Aorta (tissue), 5 donors: ENCODE measurements at regions not wholly inside any gene's neighbourhood (a gene's known extent, or its start where the extent isn't known, plus 50 kb on each side); places are given as distances from the start of the nearest gene placed in this dataset.

Experiments
- ATAC-seq: fragments of 200-7000 bp; cut with Tn5 transposase; one replicate; pipeline ENCODE4 v1.9.1; 2022; ENCODE audit warnings: moderate library complexity; ENCODE audit not compliant: low FRiP score
- DNase-seq, 2 donors: peaks; one replicate each; pipeline ENCODE4 v3.0.0-alpha.2; 2020
- H3K27ac ChIP-seq, 2 donors: one replicate each; pipeline ENCODE4 v1.5.1; 2013; ENCODE audit warnings: low read length in 2 of 2, mild to moderate bottlenecking in 2 of 2, moderate library complexity in 2 of 2, control low read depth in 1 of 2, inconsistent platforms in 1 of 2, low read depth in 1 of 2
- H3K27me3 ChIP-seq, 2 donors: one replicate each; pipeline ENCODE4 v1.6.1; 2013; ENCODE audit warnings: control low read depth in 1 of 2, low read length in 1 of 2, mild to moderate bottlenecking in 1 of 2, moderate library complexity in 1 of 2; ENCODE audit not compliant: insufficient read depth in 2 of 2, control insufficient read depth in 1 of 2
- H3K36me3 ChIP-seq, 2 donors: one replicate each; pipeline ENCODE4 v1.6.1; 2013; ENCODE audit warnings: control low read depth in 1 of 2, low read length in 1 of 2, mild to moderate bottlenecking in 1 of 2; ENCODE audit not compliant: insufficient read depth in 2 of 2, control insufficient read depth in 1 of 2
- H3K4me1 ChIP-seq, 2 donors: one replicate each; pipeline ENCODE4 v1.6.1; 2013; ENCODE audit warnings: low read length in 2 of 2, control low read depth in 1 of 2, mild to moderate bottlenecking in 1 of 2, moderate library complexity in 1 of 2; ENCODE audit not compliant: insufficient read depth in 2 of 2, control insufficient read depth in 1 of 2
- H3K4me3 ChIP-seq, 2 donors: one replicate each; pipeline ENCODE4 v1.5.1; 2013; ENCODE audit warnings: low read length in 2 of 2, control low read depth in 1 of 2, mild to moderate bottlenecking in 1 of 2
- H3K9me3 ChIP-seq: one replicate; pipeline ENCODE4 v1.6.1; 2013; ENCODE audit warnings: mild to moderate bottlenecking, low read length; ENCODE audit not compliant: control insufficient read depth
- WGBS, 2 donors: extraction: QIAGEN DNeasy Blood & Tissue Kit; methylation state at CpG; one replicate each; pipeline ENCODE4 v1.1.7; 2013; 5-methylcytosine and 5-hydroxymethylcytosine counted together
- intact Hi-C, 2 donors: fragments of 100-400 bp; cut with DNase I; formaldehyde crosslinking; loops; one replicate each; pipeline versions ENCODE4 v1.14.2 to v1.15.0; 2022
- donor health status: healthy with polysubstance abuse.
- donor health status: Bipolar disorder and iron deficiency.
- donor health status: DM: no; HTN: no; CAD: no.
- donor health status: DM: no; HTN: no; CAD: no.
- donor health status: DM: yes; HTN: yes; CAD: no.

DNA sequence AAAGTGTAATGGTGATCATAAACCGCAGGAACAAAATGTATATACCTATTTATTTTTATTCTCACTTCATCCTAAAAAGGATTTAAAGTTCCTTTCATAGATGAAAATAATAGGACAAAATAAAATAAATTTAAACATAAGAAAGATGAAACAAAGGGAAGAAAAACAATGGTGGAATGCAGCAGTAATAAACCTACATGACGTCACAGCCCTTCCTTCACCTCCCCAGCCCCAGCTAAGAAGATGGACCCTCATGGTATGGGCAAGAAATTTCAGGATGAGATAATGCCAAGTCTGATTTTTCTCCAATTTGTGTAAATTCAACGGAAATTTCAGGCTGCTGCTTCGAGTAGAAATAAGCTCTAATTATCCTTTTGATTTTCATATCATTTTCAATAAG is 381.0 kb downstream of the LRIG3 start:
- H3K27ac ChIP-seq, result no peak overlapping the region
- intact Hi-C loops, result loop anchor here (5.0 to 10.0 kb wide), 4 partner anchors 122 to 548 kb away; no protein-coding TSS in a partner anchor
- no peaks in the 10 kb centered on the region for H3K9me3 ChIP-seq
- H3K4me1 ChIP-seq, result peaks cover 0 to 3% of the 10 kb centered on the region in 2 donors
- ATAC-seq (no peak), DNase-seq (no peak)
- WGBS, 2 donors, result 74 to 90% methylated on average over 4 of the region's 4 CpGs
- no peaks in the 10 kb centered on the region for H3K36me3 ChIP-seq
- H3K27me3 ChIP-seq, result no peaks in the 10 kb centered on the region
- no peak overlapping the region for H3K4me3 ChIP-seq

- H3K27me3 ChIP-seq, result no peaks in the 10 kb centered on the region
- no peaks in the 10 kb centered on the region for H3K9me3 ChIP-seq
- no peaks in the 10 kb centered on the region for H3K36me3 ChIP-seq
- 20 to 21% methylated on average over 8 of the region's 8 CpGs for WGBS, 2 donors
- ATAC-seq (peak; percentile 93), DNase-seq (peak; percentile 74 to 88)
- no peak overlapping the region for H3K4me3 ChIP-seq
- no peak overlapping the region for H3K27ac ChIP-seq
- peaks cover 0 to 3% of the 10 kb centered on the region in 2 donors for H3K4me1 ChIP-seq
- intact Hi-C loops, result loop anchor here (5.0 to 10.0 kb wide), 3 partner anchors 612 to 627 kb away; no protein-coding TSS in a partner anchor
Measured at GRCh38 chr12:58540480-58541299, 379.6 kb downstream of the LRIG3 start.

- WGBS, 2 donors, result 93 to 94% methylated on average over 3 of the region's 3 CpGs
- Histone ChIP-seq H3K4me1 (peaks cover 0 to 3% of the 10 kb centered on the region in 2 donors), H3K27ac (no peak overlapping the region), H3K27me3 (no peaks in the 10 kb centered on the region), H3K9me3 (no peaks in the 10 kb centered on the region), H3K36me3 (no peaks in the 10 kb centered on the region), H3K4me3 (no peak overlapping the region)
- no peak for ATAC-seq
- intact Hi-C loops, result loop anchor here (5.0 to 10.0 kb wide), 3 partner anchors 611 to 626 kb away; no protein-coding TSS in a partner anchor
- no peak for DNase-seq
Measured at GRCh38 chr12:58541300-58541690, 379.0 kb downstream of the LRIG3 start.

DNA sequence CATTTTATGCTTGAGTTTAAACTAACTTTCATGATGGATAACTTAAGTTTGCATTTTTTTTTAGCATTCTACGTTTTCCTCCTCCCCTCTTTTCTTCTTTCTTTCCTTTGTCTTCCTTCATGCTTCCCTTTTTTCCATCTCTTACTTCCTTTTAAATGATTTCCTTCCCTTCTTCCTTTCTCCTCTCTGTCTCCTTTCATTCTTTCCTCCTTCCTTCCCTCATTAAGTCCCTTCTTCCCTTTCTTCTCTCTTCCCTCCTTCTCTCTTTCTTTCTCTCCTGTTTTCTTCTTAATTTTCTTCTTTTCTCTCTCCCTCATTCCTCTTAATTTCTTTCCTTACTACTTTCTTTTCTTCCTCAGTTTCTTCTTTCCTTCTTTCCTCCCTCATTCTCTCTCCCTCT is 376.0 kb downstream of the LRIG3 start:
- intact Hi-C loops, result loop anchor here (5.0 to 10.0 kb wide), 3 partner anchors 608 to 623 kb away; no protein-coding TSS in a partner anchor
- no peaks in the 10 kb centered on the region for H3K4me1 ChIP-seq
- no peak overlapping the region for H3K4me3 ChIP-seq
- H3K36me3 ChIP-seq, result no peaks in the 10 kb centered on the region
- 74 to 87% methylated on average over 1 of the region's 1 CpG for WGBS, 2 donors
- H3K27ac ChIP-seq, result no peak overlapping the region
- H3K9me3 ChIP-seq, result no peaks in the 10 kb centered on the region
- no peak for DNase-seq
- no peaks in the 10 kb centered on the region for H3K27me3 ChIP-seq
- no peak for ATAC-seq

DNA sequence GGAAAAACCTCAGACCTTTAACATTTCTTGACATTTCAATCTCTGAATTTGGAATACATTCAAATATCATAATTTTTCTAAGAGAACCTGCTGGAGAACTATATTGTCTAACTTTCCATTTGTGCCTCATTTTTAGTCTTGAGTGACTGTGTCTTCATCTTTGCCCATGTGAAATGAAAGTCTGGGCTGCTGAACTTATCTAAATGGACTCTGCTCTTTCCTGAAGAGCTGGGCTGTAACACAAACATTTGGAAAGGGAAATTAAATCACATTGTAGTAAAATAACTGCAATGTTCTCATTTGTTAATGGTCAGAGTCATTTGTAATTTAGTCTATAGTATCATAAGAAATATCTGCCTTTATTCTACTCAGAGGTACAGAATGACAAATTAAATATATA is 373.1 kb downstream of the LRIG3 start:
- DNase-seq (no peak), ATAC-seq (no peak)
- H3K36me3 ChIP-seq, result no peaks in the 10 kb centered on the region
- H3K27ac ChIP-seq, result no peak overlapping the region
- no peaks in the 10 kb centered on the region for H3K4me1 ChIP-seq
- H3K27me3 ChIP-seq, result no peaks in the 10 kb centered on the region
- H3K9me3 ChIP-seq, result no peaks in the 10 kb centered on the region
- intact Hi-C loops, result loop anchor here in 1 of 2 donors (10.0 kb wide), 1 partner anchor 608 kb away; no protein-coding TSS in a partner anchor
- no peak overlapping the region for H3K4me3 ChIP-seq

DNA sequence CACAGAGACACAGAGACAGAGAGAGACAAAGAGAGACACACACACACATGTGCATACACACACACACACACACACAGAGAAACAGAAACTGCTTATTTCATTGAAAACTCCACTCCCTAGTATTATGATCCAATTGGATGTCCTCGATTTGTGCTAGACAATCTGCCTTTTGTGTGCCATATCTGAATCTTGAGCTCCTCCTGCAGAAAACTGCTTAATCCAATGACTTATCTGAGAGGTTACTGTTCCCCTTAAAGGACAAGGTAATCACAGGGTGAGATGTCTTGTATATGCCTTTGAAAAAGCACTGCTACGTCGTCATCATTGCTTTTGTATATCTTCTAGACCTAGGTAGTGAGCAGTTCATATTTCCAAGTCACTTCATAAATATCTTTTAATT is 371.5 kb downstream of the LRIG3 start:
- intact Hi-C loops, result loop anchor here in 1 of 2 donors (10.0 kb wide), 1 partner anchor 606 kb away; no protein-coding TSS in a partner anchor
- no peaks in the 10 kb centered on the region for H3K4me1 ChIP-seq
- WGBS, 2 donors, result 96 to 97% methylated on average over 3 of the region's 3 CpGs
- no peak overlapping the region for H3K27ac ChIP-seq
- ATAC-seq, result no peak
- no peaks in the 10 kb centered on the region for H3K9me3 ChIP-seq
- no peaks in the 10 kb centered on the region for H3K36me3 ChIP-seq
- no peak for DNase-seq
- no peaks in the 10 kb centered on the region for H3K27me3 ChIP-seq
- H3K4me3 ChIP-seq, result no peak overlapping the region

DNA sequence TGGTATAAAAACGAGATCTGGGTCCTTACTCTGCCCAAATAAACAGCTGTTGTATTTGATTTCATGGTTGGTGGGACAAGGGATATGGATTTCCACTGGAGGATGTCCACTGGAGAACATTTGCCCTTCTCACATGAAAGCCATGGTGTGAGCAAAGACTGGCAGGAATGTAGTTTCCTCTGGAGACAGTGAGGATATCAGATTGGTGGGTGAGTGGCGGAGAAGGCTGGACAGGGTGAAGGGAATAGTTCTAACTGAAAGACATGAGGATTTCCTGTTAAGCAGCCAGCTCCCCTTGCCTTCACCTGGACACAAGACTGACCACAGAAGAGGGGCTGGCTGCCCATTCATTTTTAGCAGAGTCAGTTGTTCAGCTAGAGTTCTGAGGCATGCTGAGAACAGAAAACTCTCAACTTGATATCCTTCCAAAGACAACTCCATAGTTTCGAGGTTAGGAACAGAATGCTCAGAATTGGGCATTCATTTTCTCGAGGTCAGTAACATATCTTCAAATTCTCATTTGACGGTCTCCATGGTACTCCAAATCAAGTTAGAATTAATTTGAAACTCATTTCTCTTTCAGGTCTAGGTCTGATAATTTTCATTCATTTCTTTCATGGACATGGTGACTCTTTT is 365.7 kb downstream of the LRIG3 start:
- Histone ChIP-seq H3K4me1 (peaks cover 0 to 1% of the 10 kb centered on the region in 2 donors), H3K27ac (peak overlapping the region in 1 of 2 donors; percentile 25), H3K4me3 (no peak overlapping the region), H3K27me3 (no peaks in the 10 kb centered on the region), H3K36me3 (no peaks in the 10 kb centered on the region), H3K9me3 (no peaks in the 10 kb centered on the region)
- DNase-seq, result no peak
- WGBS, 2 donors, result 20% methylated on average over 5 of the region's 5 CpGs
- intact Hi-C loops, result no loop called here
- ATAC-seq, result no peak

DNA sequence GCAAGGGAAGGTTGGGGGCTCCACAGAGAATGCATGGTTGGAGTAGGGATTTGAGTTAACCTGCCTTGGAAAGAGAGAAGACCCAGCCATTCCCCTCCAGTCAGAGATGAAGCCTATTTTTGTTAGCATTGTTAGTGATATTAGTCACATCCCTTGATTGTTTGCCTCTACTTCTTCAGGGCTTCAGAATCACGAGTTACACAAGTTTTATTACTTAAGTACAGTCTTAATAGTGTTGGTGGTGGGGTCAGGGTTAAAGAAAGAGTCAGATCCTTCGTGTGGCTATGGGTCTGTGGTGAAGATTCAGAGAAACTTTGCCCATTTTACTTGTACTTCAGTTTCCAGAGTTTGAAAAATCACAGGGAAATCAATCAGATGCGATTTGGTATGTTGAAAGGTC is 363.1 kb downstream of the LRIG3 start:
- Histone ChIP-seq H3K27ac (no peak overlapping the region), H3K4me3 (no peak overlapping the region), H3K9me3 (no peaks in the 10 kb centered on the region), H3K27me3 (no peaks in the 10 kb centered on the region), H3K36me3 (no peaks in the 10 kb centered on the region), H3K4me1 (peaks cover 0 to 1% of the 10 kb centered on the region in 2 donors)
- DNase-seq, result no peak
- 8 to 9% methylated on average over 3 of the region's 3 CpGs for WGBS, 2 donors
- intact Hi-C loops, result no loop called here
- no peak for ATAC-seq
